ENCODE measurements at regions not wholly inside any gene's neighbourhood (a gene's known extent, or its start where the extent isn't known, plus 50 kb on each side); places are given as distances from the start of the nearest gene placed in this dataset.
"Not testable (repeated sequence)": the region's sequence is repeated elsewhere in the genome, so short reads cannot be mapped to it uniquely, and the experiment has no call there.

- no peak for DNase-seq (ENCODE audit: low read depth, low spot score)
- WGBS (ENCODE audit: insufficient coverage, insufficient read length): no CpG with 5 or more reads among the region's 2 CpGs
These were observed 1964.0 kb upstream of the CDH6 start for GRCh38 chr5:29229461-29229860.

DNA sequence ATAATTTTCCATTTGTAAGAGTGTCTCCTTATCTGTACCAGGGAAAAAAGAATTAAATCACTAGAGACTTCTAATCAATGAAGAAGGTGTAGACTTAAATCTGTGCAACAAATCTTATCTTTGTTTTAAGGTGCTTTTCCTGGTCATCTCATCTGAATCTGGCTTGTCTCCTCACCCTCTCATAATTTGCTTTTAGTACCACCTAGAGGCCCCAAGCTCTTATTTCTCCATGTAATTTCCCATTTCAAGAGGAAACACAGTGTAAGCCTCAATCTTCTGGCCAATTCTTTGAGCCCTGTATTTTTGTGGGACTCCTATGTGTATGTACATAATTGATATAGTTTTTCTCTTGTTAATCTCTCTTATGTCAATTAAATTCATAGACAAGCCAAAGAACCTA lies 1975.3 kb upstream of the CDH6 start:
- no peaks in the 10 kb centered on the region for H3K27me3 ChIP-seq (ENCODE audit: control insufficient read depth, insufficient read depth, low read length)
- no peak overlapping the region for H3K27ac ChIP-seq (ENCODE audit: low read length)
- H3K9me3 ChIP-seq (ENCODE audit: control insufficient read depth, insufficient read depth, low read length): no peaks in the 10 kb centered on the region
- DNase-seq (ENCODE audit: low read depth, low spot score): no peak
- H3K4me1 ChIP-seq (ENCODE audit: control insufficient read depth, insufficient read depth, low read length): no peaks in the 10 kb centered on the region
- no peak overlapping the region for H3K4me3 ChIP-seq (ENCODE audit: low read length)
- no peaks in the 10 kb centered on the region for H3K36me3 ChIP-seq (ENCODE audit: control insufficient read depth, insufficient read depth, low read length)

More at GRCh38 chr5:29229461-29229860, 1964.0 kb upstream of the CDH6 start:
- no peaks in the 10 kb centered on the region for H3K4me1 ChIP-seq (ENCODE audit: control insufficient read depth, insufficient read depth, low read length)
- no peak overlapping the region for H3K4me3 ChIP-seq (ENCODE audit: low read length)
- no peak overlapping the region for H3K27ac ChIP-seq (ENCODE audit: low read length)
- no peaks in the 10 kb centered on the region for H3K9me3 ChIP-seq (ENCODE audit: control insufficient read depth, insufficient read depth, low read length)
- H3K36me3 ChIP-seq (ENCODE audit: control insufficient read depth, insufficient read depth, low read length): no peaks in the 10 kb centered on the region
- no peaks in the 10 kb centered on the region for H3K27me3 ChIP-seq (ENCODE audit: control insufficient read depth, insufficient read depth, low read length)

GRCh38 chr5:29214839-29215238 lies 1978.6 kb upstream of the CDH6 start:
- no peaks in the 10 kb centered on the region for H3K36me3 ChIP-seq (ENCODE audit: control insufficient read depth, insufficient read depth, low read length)
- no peaks in the 10 kb centered on the region for H3K9me3 ChIP-seq (ENCODE audit: control insufficient read depth, insufficient read depth, low read length)
- no peak overlapping the region for H3K27ac ChIP-seq (ENCODE audit: low read length)
- no CpG with 5 or more reads among the region's 1 CpG for WGBS (ENCODE audit: insufficient coverage, insufficient read length)
- no peak overlapping the region for H3K4me3 ChIP-seq (ENCODE audit: low read length)
- no peaks in the 10 kb centered on the region for H3K4me1 ChIP-seq (ENCODE audit: control insufficient read depth, insufficient read depth, low read length)
- H3K27me3 ChIP-seq (ENCODE audit: control insufficient read depth, insufficient read depth, low read length): no peaks in the 10 kb centered on the region
- no peak for DNase-seq (ENCODE audit: low read depth, low spot score)

- no CpG with 5 or more reads among the region's 3 CpGs for WGBS (ENCODE audit: insufficient coverage, insufficient read length)
- no peaks in the 10 kb centered on the region for H3K27me3 ChIP-seq (ENCODE audit: control insufficient read depth, insufficient read depth, low read length)
- H3K4me3 ChIP-seq (ENCODE audit: low read length): no peak overlapping the region
- no peaks in the 10 kb centered on the region for H3K36me3 ChIP-seq (ENCODE audit: control insufficient read depth, insufficient read depth, low read length)
- no peak overlapping the region for H3K27ac ChIP-seq (ENCODE audit: low read length)
- H3K9me3 ChIP-seq (ENCODE audit: control insufficient read depth, insufficient read depth, low read length): no peaks in the 10 kb centered on the region
- no peak for DNase-seq (ENCODE audit: low read depth, low spot score)
- H3K4me1 ChIP-seq (ENCODE audit: control insufficient read depth, insufficient read depth, low read length): no peaks in the 10 kb centered on the region
These were observed 1980.0 kb upstream of the CDH6 start for GRCh38 chr5:29213475-29213874.

GRCh38 chr5:29208024-29208423 lies 1985.5 kb upstream of the CDH6 start:
- Histone ChIP-seq H3K4me1 (ENCODE audit: control insufficient read depth, insufficient read depth, low read length) (0 out of 2 replicates have a peak, but pooled peaks cover 2% of the 10 kb centered on the region), H3K9me3 (ENCODE audit: control insufficient read depth, insufficient read depth, low read length) (no peaks in the 10 kb centered on the region), H3K4me3 (ENCODE audit: low read length) (no peak overlapping the region), H3K36me3 (ENCODE audit: control insufficient read depth, insufficient read depth, low read length) (no peaks in the 10 kb centered on the region), H3K27me3 (ENCODE audit: control insufficient read depth, insufficient read depth, low read length) (no peaks in the 10 kb centered on the region), H3K27ac (ENCODE audit: low read length) (no peak overlapping the region)
- DNase-seq (ENCODE audit: low read depth, low spot score): no peak

GRCh38 chr5:29203049-29203448 lies 1990.4 kb upstream of the CDH6 start:
- Histone ChIP-seq H3K4me3 (ENCODE audit: low read length) (no peak overlapping the region), H3K27ac (ENCODE audit: low read length) (no peak overlapping the region), H3K9me3 (ENCODE audit: control insufficient read depth, insufficient read depth, low read length) (no peaks in the 10 kb centered on the region), H3K27me3 (ENCODE audit: control insufficient read depth, insufficient read depth, low read length) (no peaks in the 10 kb centered on the region), H3K4me1 (ENCODE audit: control insufficient read depth, insufficient read depth, low read length) (0 out of 2 replicates have a peak, but pooled peaks cover under 1% of the 10 kb centered on the region), H3K36me3 (ENCODE audit: control insufficient read depth, insufficient read depth, low read length) (no peaks in the 10 kb centered on the region)
- DNase-seq (ENCODE audit: low read depth, low spot score): no peak

DNA sequence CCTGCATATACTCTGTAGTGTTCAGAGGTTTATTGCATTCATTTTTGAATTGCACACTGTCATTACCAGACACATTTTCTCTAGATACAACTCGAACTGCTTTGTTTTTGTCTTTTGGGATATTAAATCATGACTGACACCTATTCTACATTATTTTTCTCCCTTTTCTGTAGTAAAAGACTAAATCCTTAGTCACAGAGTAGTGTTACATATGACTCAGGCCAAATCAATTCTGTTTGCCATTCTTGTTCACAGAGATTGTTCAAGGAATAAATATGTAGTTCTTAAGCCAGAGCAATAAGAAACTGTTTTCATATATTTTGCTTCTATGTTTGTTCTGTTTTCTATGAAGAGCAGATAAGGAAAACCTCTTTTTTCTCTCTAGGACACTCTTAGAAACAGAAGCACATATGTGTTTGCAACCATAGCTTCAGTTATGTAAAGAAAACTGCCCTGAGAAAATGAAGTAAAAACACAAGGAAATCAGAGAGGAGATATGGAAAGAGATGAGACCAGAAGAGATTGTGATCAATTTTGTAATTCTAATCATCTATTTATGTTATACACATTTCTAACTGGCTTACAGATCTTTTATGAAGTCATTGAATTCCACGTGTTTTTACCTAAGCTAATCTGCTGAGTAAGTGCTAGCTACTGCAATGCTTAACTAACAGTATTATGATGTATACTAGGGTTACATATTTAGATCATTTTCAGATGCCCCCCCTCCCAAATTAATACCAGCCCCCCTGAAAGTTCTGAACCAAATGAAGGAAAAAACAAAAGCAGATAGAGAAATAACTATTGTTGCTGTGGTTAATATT lies 1995.6 kb upstream of the CDH6 start:
- H3K4me1 ChIP-seq (ENCODE audit: control insufficient read depth, insufficient read depth, low read length): no peaks in the 10 kb centered on the region
- H3K9me3 ChIP-seq (ENCODE audit: control insufficient read depth, insufficient read depth, low read length): no peaks in the 10 kb centered on the region
- H3K4me3 ChIP-seq (ENCODE audit: low read length): no peak overlapping the region
- H3K27ac ChIP-seq (ENCODE audit: low read length): no peak overlapping the region
- WGBS (ENCODE audit: insufficient coverage, insufficient read length): no CpG with 5 or more reads among the region's 2 CpGs
- no peaks in the 10 kb centered on the region for H3K36me3 ChIP-seq (ENCODE audit: control insufficient read depth, insufficient read depth, low read length)
- H3K27me3 ChIP-seq (ENCODE audit: control insufficient read depth, insufficient read depth, low read length): no peaks in the 10 kb centered on the region
- DNase-seq (ENCODE audit: low read depth, low spot score): no peak

- no peaks in the 10 kb centered on the region for H3K9me3 ChIP-seq (ENCODE audit: control insufficient read depth, insufficient read depth, low read length)
- H3K27ac ChIP-seq (ENCODE audit: low read length): no peak overlapping the region
- H3K4me3 ChIP-seq (ENCODE audit: low read length): no peak overlapping the region
- no peaks in the 10 kb centered on the region for H3K27me3 ChIP-seq (ENCODE audit: control insufficient read depth, insufficient read depth, low read length)
- no peaks in the 10 kb centered on the region for H3K4me1 ChIP-seq (ENCODE audit: control insufficient read depth, insufficient read depth, low read length)
- no CpG with 5 or more reads among the region's 1 CpG for WGBS (ENCODE audit: insufficient coverage, insufficient read length)
- H3K36me3 ChIP-seq (ENCODE audit: control insufficient read depth, insufficient read depth, low read length): no peaks in the 10 kb centered on the region
- DNase-seq (ENCODE audit: low read depth, low spot score): no peak
These were observed 1999.5 kb upstream of the CDH6 start for GRCh38 chr5:29193972-29194371.

- DNase-seq (ENCODE audit: low read depth, low spot score); H3K4me3 ChIP-seq (ENCODE audit: low read length); H3K27ac ChIP-seq (ENCODE audit: low read length); H3K4me1 ChIP-seq (ENCODE audit: control insufficient read depth, insufficient read depth, low read length); H3K9me3 ChIP-seq (ENCODE audit: control insufficient read depth, insufficient read depth, low read length); H3K36me3 ChIP-seq (ENCODE audit: control insufficient read depth, insufficient read depth, low read length); H3K27me3 ChIP-seq (ENCODE audit: control insufficient read depth, insufficient read depth, low read length): not testable (repeated sequence)
- no CpG with 5 or more reads among the region's 28 CpGs for WGBS (ENCODE audit: insufficient coverage, insufficient read length)
These were observed 2002.0 kb upstream of the CDH6 start for GRCh38 chr5:29191269-29192048.

GRCh38 chr5:29190398-29190797 lies 2003.1 kb upstream of the CDH6 start:
- not testable (repeated sequence) for H3K27me3 ChIP-seq (ENCODE audit: control insufficient read depth, insufficient read depth, low read length); H3K4me1 ChIP-seq (ENCODE audit: control insufficient read depth, insufficient read depth, low read length); H3K36me3 ChIP-seq (ENCODE audit: control insufficient read depth, insufficient read depth, low read length); DNase-seq (ENCODE audit: low read depth, low spot score); H3K4me3 ChIP-seq (ENCODE audit: low read length); H3K27ac ChIP-seq (ENCODE audit: low read length); H3K9me3 ChIP-seq (ENCODE audit: control insufficient read depth, insufficient read depth, low read length)
- WGBS (ENCODE audit: insufficient coverage, insufficient read length): no CpG with 5 or more reads among the region's 1 CpG

GRCh38 chr5:29186380-29186779 lies 2007.1 kb upstream of the CDH6 start:
- H3K27me3 ChIP-seq (ENCODE audit: control insufficient read depth, insufficient read depth, low read length); H3K4me3 ChIP-seq (ENCODE audit: low read length); H3K27ac ChIP-seq (ENCODE audit: low read length); H3K36me3 ChIP-seq (ENCODE audit: control insufficient read depth, insufficient read depth, low read length); H3K4me1 ChIP-seq (ENCODE audit: control insufficient read depth, insufficient read depth, low read length); H3K9me3 ChIP-seq (ENCODE audit: control insufficient read depth, insufficient read depth, low read length); DNase-seq (ENCODE audit: low read depth, low spot score): not testable (repeated sequence)
- WGBS (ENCODE audit: insufficient coverage, insufficient read length): no CpG with 5 or more reads among the region's 5 CpGs

All from iPS DF 6.9 (cell line).